Fibroblast of skin of left quadriceps (primary cell): ENCODE measurements at regions not wholly inside any gene's neighbourhood (a gene's known extent, or its start where the extent isn't known, plus 50 kb on each side); places are given as distances from the start of the nearest gene placed in this dataset.
"Not testable (repeated sequence)": the region's sequence is repeated elsewhere in the genome, so short reads cannot be mapped to it uniquely, and the experiment has no call there.

Source experiments
- DNase-seq, 2 experiments: peaks; one replicate each; pipeline ENCODE4 v3.0.0-alpha.2; 2013; ENCODE audit warnings: low read depth in 2 of 2

DNA sequence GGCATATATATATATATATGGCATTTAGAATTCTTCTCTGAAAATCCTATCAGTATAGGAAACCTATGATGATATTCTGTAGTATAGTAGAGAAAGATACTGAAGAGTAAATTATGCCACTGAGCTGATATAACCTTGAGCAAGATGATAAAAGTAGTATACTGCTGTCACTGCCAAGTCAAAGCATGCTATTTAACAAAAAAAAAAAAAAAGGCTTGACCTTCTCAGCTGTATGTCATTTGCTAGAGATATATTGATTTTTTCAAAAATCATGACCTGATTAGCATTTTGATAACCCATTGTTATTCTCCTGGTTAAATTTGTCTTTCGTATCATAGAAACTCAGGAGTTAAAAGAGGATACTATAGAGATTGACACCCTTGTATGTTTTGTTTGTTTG is 299.4 kb downstream of the ADAMTS20 start:
- no peak for DNase-seq

DNA sequence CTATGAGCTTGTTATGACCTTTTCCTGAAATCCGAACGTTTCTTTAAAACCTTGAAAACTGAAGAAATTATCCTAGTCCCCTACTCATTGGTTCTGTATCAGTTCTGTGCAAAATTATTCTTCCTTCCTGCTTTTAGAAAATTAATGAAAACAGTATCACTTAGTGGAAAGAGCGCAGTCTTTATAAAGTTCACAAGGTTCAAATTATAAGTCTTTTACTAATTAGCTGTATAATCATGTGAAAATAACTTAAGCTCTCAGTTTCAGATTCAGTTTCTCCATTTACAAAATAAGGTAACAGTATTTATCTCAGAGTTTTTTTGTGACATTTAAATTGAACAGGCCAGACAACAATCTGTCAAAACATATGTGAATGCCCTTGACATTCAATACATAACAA is 306.1 kb downstream of the ADAMTS20 start:
- DNase-seq: no peak

DNA sequence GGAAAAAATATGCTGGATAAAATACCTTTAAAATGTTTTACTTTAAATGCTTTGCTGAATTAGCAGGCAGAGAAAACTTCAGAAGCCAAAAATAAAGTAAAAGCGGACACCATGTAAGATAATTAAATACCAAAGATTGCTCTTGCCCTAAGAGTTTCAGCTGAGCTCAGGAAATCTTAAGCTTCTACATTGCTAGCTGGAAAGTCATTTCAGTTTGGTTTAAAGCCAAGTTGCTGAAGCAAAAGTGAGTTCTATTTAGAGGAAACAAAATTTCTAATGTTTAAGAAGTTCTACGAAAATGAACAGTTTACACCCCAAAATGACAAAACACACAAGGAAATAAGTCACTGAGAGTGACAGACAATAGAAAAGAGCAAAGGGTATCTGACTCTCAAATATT is 310.0 kb downstream of the ADAMTS20 start:
- DNase-seq: peak in 1 of 2 experiments; percentile 3

DNA sequence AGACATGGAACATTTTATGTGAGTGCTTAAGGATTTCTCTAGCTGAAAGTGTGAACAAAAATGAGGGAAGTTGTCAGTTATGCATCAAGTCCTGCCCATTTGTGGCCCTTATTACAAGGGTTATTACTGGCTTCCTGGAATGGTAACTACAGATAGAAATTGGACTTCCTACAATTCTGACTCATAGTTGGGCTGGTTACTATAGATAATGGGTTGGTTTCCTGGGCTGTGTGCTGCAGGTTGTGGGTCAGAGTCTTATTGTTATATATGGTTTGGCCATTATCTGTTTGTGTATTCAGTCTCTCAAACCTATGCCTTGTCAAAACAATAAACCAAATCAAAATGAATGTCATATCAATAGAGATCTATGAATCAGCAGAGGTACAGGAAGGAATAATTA is 313.7 kb downstream of the ADAMTS20 start:
- DNase-seq: no peak

DNA sequence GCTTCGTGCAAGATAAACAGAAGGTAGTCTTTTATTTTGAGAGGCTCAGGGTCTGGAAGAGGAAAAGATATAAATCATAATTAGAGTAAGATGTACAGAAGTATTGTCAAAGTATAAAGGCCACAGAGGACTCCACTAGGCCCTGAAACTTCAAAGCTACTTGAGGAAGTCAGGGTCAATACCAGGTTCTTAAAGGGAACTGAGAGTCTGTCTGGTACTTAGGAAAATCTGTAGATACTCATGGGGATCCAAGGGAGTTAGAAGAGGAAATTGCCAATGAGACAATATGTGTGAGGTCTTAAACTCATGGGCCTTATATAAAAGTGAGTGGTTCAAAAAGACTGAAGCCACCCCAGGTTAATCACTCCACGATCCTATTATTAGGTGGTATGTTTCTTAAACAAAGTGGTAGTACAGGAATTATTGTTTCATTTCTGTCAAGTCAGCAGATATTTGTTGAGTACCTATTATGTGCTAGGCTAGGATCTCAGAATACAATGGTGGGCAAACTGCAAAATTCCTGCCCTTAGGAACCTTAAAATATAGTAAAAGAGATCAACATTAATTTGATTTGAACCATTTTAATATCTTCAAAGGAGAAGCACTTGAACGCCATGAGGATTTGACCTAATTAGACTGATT is 314.6 kb downstream of the ADAMTS20 start:
- no peak for DNase-seq

DNA sequence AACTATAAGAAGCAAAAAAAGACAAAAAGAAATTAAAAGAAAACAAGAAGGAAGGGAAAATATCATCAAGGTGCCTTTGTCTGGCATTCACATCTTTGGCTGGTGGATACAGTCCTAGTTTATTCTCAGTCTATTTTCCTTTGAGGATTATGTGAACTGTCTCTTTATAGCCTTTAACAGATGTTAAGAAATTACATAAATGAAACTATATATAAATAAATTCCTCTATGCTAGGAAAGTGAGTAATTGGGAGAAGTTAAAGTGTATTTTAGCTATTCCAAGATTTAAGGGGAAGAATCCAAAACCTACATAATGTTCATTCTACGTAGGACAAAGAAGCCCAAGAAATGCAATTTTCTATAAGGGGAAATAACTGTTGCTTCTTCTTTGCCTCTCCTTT is 316.3 kb downstream of the ADAMTS20 start:
- no peak for DNase-seq

DNA sequence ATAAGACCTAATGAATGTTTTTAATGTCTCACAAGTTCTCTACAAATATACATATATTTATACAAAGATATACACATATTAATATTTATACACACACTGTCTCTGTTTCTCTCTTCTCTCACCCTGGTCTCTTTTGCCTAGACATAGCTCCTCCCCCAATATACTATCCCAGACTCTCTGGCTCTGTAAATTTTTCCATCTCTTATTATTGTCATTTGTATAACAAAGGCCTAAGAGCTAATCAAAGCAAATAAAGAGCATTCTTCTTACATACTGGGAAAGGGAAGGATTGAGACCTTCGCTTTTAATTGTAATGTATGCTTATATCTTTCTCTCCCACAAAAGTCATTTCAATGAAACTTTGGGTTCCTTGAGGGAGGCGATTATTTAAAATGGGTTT is 318.1 kb downstream of the ADAMTS20 start:
- no peak for DNase-seq

DNA sequence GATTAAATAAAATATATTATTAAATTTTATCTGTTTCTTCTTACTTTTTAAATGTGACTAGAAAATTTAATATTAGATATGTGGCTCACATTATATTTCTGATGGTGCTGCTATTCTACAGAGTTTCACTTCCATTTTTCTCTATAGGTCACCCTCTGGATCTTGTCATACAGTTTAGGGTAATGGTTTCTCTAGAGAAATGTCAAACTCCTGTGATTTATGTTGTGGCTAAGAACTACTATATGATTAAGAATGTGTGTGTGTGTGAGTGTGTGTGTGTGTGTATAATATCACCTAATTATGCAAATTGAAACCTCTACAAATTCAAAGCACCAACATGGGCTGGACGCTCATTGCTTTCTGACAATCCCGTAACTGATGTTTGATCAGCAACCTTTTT is 325.9 kb downstream of the ADAMTS20 start:
- DNase-seq: no peak

DNA sequence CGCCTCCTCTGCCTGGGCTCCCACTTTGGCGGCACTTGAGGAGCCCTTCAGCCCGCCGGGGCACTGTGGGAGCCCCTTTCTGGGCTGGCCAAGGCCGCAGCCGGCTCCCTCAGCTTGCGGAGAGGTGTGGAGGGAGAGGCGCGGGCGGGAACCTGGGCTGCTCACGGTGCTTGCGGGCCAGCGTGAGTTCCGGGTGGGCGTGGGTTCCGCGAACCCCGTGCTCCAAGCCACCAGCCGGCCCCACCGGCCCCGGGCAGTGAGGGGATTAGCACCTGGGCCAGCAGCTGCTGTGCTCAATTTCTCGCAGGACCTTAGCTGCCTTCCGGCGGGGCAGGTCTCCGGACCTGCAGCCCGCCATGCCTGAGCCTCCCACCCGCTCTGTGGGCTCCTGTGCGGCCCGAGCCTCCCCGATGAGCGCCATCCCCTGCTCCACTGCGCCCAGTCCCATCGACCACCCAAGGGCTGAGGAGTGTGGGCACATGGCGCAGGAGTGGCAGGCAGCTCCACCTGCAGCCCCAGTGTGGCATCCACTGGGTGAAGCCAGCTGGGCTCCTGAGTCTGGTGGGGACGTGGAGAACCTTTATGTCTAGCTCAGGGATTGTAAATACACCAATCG is 327.7 kb downstream of the ADAMTS20 start:
- DNase-seq: not testable (repeated sequence)

DNA sequence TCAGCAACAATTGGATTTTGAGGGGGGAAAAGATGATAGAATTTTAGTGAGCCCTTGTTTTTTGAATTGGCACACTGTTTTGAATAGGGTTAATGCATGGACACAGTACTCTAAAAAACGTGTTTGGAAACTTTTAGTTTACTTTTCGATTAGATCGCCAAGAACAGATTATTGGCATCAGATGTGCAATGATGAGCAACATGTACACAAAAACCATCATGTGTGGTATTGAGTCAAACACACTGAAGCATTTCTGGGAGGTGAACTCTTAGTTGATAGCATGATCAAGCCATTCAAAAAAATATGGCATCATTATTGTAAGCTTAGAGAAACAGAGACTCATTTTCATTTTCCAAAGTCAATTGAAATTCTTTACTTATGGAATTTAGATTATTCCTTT is 329.2 kb downstream of the ADAMTS20 start:
- DNase-seq: no peak

DNA sequence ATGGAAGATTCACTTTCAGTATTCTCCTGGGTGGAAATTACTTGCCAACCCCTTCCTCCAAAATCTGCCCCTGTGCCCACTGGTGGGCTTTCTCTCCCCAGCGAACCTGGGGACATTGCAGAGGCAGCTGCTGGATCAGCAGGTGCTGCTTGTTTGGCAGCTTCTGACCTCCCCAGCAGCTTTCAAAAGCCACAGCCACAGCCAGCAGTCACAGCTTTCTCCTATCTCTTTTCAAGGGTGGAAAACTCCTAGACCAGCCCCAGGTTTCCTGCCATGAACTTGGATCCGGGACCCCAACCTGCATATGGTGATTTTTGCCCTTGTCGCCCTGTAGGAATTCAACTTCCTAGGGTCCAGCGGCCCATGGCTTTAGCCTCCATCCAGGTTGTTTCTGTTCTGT is 330.8 kb downstream of the ADAMTS20 start:
- DNase-seq: no peak

DNA sequence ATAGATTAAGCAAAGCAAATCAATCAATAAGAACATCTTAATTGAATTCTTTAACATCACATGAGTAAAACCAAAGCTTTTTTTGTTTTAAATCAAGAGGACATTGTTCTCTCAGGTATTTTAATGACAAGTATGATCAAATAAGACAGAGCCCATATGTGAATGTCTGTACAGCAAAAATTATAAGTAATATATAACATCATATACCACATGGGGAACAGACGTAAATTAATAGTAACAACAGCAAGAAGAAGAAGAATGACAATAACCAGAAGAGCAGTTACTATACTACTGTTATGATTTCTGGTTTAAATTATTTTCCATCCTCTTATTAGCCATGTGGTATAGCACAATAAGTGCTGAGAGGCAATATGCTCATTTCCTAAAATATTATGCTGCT is 335.5 kb downstream of the ADAMTS20 start:
- DNase-seq: no peak

DNA sequence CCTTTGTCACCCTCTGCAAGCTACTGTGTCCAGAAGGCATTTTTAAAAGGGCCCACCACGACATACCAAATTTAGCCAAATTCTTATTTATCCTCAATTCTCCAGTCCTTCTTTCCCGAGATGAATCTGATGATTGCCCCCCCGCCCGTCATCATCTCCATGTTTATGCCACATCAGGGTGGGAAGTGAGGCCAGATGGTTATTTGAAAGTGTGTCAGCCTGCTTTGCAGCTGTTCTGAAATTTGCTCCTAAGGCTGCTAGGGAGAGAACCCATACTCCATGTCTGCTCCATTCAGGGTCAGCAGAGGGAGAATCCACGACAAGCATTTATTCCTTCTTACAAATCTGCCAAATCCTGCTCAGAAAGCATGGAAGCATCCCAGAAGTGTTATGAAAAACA is 337.8 kb downstream of the ADAMTS20 start:
- no peak for DNase-seq

DNA sequence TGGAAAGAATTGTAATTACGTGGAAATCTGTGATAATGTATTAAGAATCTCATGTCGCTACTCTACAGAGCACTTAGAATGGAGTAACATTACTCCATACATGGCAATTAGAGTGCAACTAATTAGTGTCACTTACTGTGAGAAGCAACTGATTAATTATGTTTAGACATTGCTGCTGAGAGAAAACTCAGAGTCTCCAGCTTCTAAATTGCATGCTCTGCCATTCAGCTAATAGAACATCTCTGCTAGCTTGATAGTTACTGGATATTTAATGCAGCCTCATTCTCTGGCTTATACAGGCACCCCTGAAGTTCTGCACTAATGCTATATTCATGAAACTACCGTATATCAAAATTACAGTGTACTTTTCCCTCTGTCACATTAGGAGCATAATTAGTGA is 338.4 kb downstream of the ADAMTS20 start:
- DNase-seq: no peak

DNA sequence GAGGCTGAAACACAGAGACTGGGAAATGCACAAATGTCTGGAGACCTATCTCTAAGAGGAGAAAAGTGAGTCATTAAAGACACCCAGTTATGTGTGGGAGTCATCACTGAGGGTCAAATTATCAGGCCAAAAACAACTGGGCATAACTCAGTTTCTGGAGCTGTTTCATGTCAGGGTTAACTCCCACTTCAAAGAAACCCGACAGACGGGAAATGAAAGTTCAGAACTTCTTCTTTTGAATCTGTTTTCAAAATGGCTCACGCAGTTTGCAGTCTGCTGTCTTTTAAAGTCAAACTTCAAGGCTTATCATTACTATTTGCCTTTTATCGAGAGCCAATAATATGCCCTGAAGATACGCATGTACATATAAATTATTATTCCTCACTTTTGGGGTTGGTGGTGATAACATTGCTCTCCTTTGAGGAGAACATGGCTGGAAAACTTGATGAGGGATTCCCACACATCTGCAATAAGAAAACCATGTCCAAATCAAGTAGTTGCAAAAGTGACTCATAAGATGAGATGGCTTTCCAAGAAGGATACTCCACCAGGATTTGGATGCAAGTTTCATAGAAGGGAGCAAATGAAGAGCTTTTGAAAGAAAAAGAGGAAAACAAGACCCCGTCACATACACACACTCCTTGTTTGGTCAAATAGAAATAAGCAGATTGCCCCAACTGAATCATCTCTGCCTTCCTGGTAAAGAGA is 341.4 kb downstream of the ADAMTS20 start:
- peak in 1 of 2 experiments; percentile 4 for DNase-seq

DNA sequence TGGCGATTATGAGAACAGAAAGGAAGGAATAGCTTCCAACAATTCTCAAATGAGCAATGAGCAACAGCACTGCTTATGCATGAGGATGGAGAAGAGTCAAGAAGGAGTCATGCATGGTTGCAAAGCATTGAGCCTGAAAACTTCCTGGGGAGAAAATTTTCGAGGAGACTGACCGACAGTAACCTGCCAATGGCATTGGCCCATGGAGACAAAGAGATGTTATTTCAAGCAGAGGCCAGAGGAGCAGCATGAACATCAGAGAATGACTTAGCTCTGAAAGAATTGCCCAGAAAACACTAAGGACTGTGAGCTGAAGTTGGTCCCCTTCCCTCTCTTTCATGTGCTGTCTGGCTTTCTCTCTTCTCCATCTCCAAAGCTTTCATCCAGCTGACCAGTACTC is 343.4 kb downstream of the ADAMTS20 start:
- peak in 1 of 2 experiments; percentile 2 for DNase-seq

DNA sequence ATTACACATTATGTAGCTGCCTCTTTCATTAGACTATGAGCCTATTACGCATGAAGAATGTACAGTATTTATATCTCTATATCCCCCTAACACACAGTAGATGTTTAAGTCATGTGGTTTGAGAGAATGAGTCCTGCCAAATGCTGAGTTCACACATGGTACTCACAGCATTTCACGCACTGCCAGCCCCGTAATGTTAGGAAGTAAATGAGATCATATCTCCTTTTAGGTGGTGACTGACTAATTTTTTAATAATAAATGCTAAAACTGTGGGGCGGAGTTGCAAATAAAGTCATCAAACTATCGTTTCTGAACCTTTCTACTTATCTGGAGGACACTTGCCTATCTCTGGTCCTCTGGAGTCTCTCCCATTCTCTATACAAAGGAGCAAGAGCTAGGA is 343.8 kb downstream of the ADAMTS20 start:
- no peak for DNase-seq

DNA sequence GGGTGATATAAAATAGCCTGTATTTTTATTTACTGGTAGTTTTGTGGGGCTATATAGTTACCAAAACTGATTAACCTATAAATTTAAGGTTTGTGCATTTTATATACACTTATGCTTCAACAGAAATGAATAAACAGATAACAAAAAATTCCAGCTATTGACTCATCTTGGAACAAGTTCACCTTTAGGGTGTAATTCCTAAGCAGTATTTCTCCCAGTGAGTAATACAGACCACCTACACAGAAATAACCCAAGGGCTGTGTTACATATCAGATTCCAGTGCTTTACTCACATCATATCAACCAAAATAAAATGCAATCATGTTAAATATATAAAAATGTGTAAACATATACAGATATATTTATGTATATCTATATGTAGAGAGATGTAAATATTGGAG is 345.6 kb downstream of the ADAMTS20 start:
- peak in 1 of 2 experiments; percentile 7 for DNase-seq

DNA sequence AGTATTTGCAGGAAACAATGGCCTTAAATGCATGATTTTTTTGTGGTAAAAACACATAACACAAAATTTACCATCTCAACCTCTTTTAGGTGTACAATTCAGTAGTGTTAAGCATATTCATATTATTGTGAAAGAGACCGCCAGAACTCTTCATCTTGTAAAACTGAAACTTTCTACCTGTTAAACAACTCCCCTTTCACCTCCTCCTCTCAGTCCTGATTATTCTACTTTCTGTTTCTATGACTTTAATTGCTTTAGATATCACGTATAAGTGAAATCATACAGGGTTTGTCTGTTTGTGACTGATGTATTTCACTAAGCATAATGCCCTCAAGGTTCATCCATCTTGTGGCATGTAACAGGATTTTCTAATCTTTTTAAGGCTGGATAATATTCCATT is 353.4 kb downstream of the ADAMTS20 start:
- no peak for DNase-seq

DNA sequence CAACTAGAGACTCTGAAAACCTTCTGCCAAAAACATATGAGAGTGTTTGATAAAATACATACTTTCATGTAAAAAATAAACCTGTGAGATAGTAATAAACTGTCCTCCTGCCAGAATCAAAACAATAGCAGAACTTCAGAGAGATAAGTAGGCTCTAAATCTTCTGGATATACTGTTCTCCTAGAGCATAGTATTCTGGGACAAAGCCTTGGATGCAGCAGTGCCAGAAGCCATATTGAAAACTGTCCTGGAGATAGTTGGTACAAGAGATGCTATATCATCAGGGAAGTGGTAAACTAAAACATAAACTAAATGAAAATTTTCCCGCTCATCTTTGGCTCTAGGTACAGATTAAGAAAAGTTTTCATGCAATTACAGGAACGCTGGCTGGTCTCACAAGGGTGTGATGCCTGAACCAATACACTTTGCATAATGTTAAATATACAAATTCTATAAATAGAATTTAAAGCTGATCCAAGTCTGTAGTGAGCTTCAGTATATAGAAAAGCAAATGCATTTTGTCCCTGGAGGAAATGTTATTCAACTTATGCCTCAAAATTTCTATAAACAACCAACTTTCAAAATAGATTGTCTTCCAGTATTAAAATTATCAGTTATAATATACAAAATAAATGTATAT is 355.6 kb downstream of the ADAMTS20 start:
- no peak for DNase-seq

DNA sequence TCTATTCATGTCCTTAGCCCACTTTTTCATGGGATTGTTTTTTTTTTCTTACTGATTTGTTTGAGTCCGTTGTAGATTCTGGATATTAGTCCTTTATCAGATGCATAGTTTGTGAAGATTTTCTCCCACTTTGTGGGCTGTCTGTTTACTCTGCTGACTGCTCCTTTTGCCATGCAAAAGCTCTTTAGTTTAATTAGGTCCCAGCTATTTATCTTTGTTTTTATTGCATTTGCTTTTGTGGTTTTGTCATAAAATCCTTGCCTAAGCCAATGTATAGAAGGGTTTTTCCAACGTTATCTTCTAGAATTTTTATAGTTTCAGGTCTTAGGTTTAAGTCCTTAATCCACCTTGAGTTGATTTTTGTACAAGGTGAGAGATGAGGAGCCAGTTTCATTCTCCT is 358.9 kb downstream of the ADAMTS20 start:
- DNase-seq: not testable (repeated sequence)

DNA sequence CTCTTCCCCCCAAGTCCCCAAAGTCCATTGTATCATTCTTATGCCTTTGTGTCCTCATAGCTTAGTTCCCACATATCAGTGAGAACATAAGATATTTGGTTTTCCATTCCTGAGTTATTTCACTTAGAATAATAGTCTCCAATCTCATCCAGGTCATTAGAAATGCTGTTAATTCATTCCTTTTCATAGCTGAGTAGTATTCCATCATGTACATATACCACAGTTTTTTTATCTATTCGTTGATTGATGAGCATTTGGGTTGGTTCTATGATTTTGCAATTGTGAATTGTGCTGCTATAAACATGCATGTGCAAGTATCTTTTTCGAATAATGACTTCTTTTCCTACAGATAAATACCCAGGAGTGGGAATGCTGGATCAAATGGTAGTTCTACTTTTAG is 359.6 kb downstream of the ADAMTS20 start:
- DNase-seq: not testable (repeated sequence)

DNA sequence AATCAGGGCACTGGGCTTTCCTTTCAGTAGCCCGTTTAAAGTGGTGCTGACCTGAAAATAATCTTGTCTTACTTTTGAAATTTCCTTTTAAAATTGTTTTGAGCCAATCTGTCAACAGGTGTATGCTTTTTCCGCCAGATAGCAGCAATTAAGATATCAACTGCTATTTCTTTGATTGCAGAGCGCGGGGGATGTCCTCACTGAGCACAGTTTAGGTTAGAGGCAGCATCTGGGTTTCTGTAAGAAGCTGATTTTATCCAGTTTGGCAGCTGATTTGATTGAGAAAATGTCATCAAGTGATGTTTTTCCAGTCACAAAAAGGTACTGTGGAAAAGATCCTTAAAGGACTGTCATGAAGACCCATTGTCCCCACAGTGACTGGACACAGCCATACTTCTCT is 371.8 kb downstream of the ADAMTS20 start:
- no peak for DNase-seq
